Aorta (tissue), 5 donors: ENCODE measurements at regions not wholly inside any gene's neighbourhood (a gene's known extent, or its start where the extent isn't known, plus 50 kb on each side); places are given as distances from the start of the nearest gene placed in this dataset.

Experiments used
- ATAC-seq: fragments of 200-7000 bp; cut with Tn5 transposase; one replicate; pipeline ENCODE4 v1.9.1; 2022; ENCODE audit warnings: moderate library complexity; ENCODE audit not compliant: low FRiP score
- DNase-seq, 2 donors: peaks; one replicate each; pipeline ENCODE4 v3.0.0-alpha.2; 2020
- H3K27ac ChIP-seq, 2 donors: one replicate each; pipeline ENCODE4 v1.5.1; 2013; ENCODE audit warnings: low read length in 2 of 2, mild to moderate bottlenecking in 2 of 2, moderate library complexity in 2 of 2, control low read depth in 1 of 2, inconsistent platforms in 1 of 2, low read depth in 1 of 2
- H3K27me3 ChIP-seq, 2 donors: one replicate each; pipeline ENCODE4 v1.6.1; 2013; ENCODE audit warnings: control low read depth in 1 of 2, low read length in 1 of 2, mild to moderate bottlenecking in 1 of 2, moderate library complexity in 1 of 2; ENCODE audit not compliant: insufficient read depth in 2 of 2, control insufficient read depth in 1 of 2
- H3K36me3 ChIP-seq, 2 donors: one replicate each; pipeline ENCODE4 v1.6.1; 2013; ENCODE audit warnings: control low read depth in 1 of 2, low read length in 1 of 2, mild to moderate bottlenecking in 1 of 2; ENCODE audit not compliant: insufficient read depth in 2 of 2, control insufficient read depth in 1 of 2
- H3K4me1 ChIP-seq, 2 donors: one replicate each; pipeline ENCODE4 v1.6.1; 2013; ENCODE audit warnings: low read length in 2 of 2, control low read depth in 1 of 2, mild to moderate bottlenecking in 1 of 2, moderate library complexity in 1 of 2; ENCODE audit not compliant: insufficient read depth in 2 of 2, control insufficient read depth in 1 of 2
- H3K4me3 ChIP-seq, 2 donors: one replicate each; pipeline ENCODE4 v1.5.1; 2013; ENCODE audit warnings: low read length in 2 of 2, control low read depth in 1 of 2, mild to moderate bottlenecking in 1 of 2
- H3K9me3 ChIP-seq: one replicate; pipeline ENCODE4 v1.6.1; 2013; ENCODE audit warnings: mild to moderate bottlenecking, low read length; ENCODE audit not compliant: control insufficient read depth
- WGBS, 2 donors: extraction: QIAGEN DNeasy Blood & Tissue Kit; methylation state at CpG; one replicate each; pipeline ENCODE4 v1.1.7; 2013; 5-methylcytosine and 5-hydroxymethylcytosine counted together
- intact Hi-C, 2 donors: fragments of 100-400 bp; cut with DNase I; formaldehyde crosslinking; loops; one replicate each; pipeline versions ENCODE4 v1.14.2 to v1.15.0; 2022
- donor health status: healthy with polysubstance abuse.
- donor health status: Bipolar disorder and iron deficiency.
- donor health status: DM: no; HTN: no; CAD: no.
- donor health status: DM: no; HTN: no; CAD: no.
- donor health status: DM: yes; HTN: yes; CAD: no.

- DNase-seq (no peak), ATAC-seq (no peak)
- intact Hi-C loops, result no loop called here
- 74 to 79% methylated on average over 3 of the region's 3 CpGs for WGBS, 2 donors
- Histone ChIP-seq H3K4me1 (no peaks in the 10 kb centered on the region), H3K4me3 (no peak overlapping the region), H3K27me3 (no peaks in the 10 kb centered on the region), H3K9me3 (no peaks in the 10 kb centered on the region), H3K27ac (no peak overlapping the region), H3K36me3 (no peaks in the 10 kb centered on the region)
These were observed 735.4 kb upstream of the TMEM132C start for GRCh38 chr12:127531542-127531941.

GRCh38 chr12:127533353-127533752 lies 733.6 kb upstream of the TMEM132C start:
- H3K9me3 ChIP-seq, result no peaks in the 10 kb centered on the region
- DNase-seq (no peak), ATAC-seq (no peak)
- H3K4me1 ChIP-seq, result no peaks in the 10 kb centered on the region
- H3K27ac ChIP-seq, result no peak overlapping the region
- no peak overlapping the region for H3K4me3 ChIP-seq
- H3K36me3 ChIP-seq, result no peaks in the 10 kb centered on the region
- no peaks in the 10 kb centered on the region for H3K27me3 ChIP-seq
- intact Hi-C loops, result no loop called here

- H3K9me3 ChIP-seq, result no peaks in the 10 kb centered on the region
- ATAC-seq (no peak), DNase-seq (no peak)
- no peaks in the 10 kb centered on the region for H3K4me1 ChIP-seq
- no peak overlapping the region for H3K27ac ChIP-seq
- WGBS, 2 donors, result 59 to 79% methylated on average over 1 of the region's 1 CpG
- intact Hi-C loops, result no loop called here
- no peak overlapping the region for H3K4me3 ChIP-seq
- H3K27me3 ChIP-seq, result no peaks in the 10 kb centered on the region
- H3K36me3 ChIP-seq, result no peaks in the 10 kb centered on the region
These were observed 730.0 kb upstream of the TMEM132C start for GRCh38 chr12:127536833-127537428.

- DNase-seq (no peak), ATAC-seq (no peak)
- H3K36me3 ChIP-seq, result no peaks in the 10 kb centered on the region
- no peaks in the 10 kb centered on the region for H3K4me1 ChIP-seq
- no peaks in the 10 kb centered on the region for H3K27me3 ChIP-seq
- intact Hi-C loops, result no loop called here
- no peak overlapping the region for H3K4me3 ChIP-seq
- 68 to 71% methylated on average over 3 of the region's 3 CpGs for WGBS, 2 donors
- H3K9me3 ChIP-seq, result no peaks in the 10 kb centered on the region
- no peak overlapping the region for H3K27ac ChIP-seq
These were observed 728.7 kb upstream of the TMEM132C start for GRCh38 chr12:127538316-127538715.

GRCh38 chr12:127539226-127539858 lies 727.6 kb upstream of the TMEM132C start:
- H3K27ac ChIP-seq, result no peak overlapping the region
- H3K27me3 ChIP-seq, result no peaks in the 10 kb centered on the region
- H3K4me1 ChIP-seq, result no peaks in the 10 kb centered on the region
- no peaks in the 10 kb centered on the region for H3K9me3 ChIP-seq
- H3K36me3 ChIP-seq, result no peaks in the 10 kb centered on the region
- intact Hi-C loops, result no loop called here
- no peak overlapping the region for H3K4me3 ChIP-seq
- DNase-seq, result no peak
- 76 to 81% methylated on average over 12 of the region's 12 CpGs for WGBS, 2 donors
- ATAC-seq, result no peak

GRCh38 chr12:127542391-127542790 lies 724.6 kb upstream of the TMEM132C start:
- WGBS, 2 donors, result 44 to 57% methylated on average over 6 of the region's 6 CpGs
- Histone ChIP-seq H3K4me3 (no peak overlapping the region), H3K9me3 (no peaks in the 10 kb centered on the region), H3K27me3 (no peaks in the 10 kb centered on the region), H3K27ac (no peak overlapping the region), H3K36me3 (no peaks in the 10 kb centered on the region), H3K4me1 (no peaks in the 10 kb centered on the region)
- ATAC-seq, result no peak
- no peak for DNase-seq
- intact Hi-C loops, result no loop called here

- Histone ChIP-seq H3K27me3 (no peaks in the 10 kb centered on the region), H3K4me1 (no peaks in the 10 kb centered on the region), H3K4me3 (no peak overlapping the region), H3K36me3 (no peaks in the 10 kb centered on the region), H3K9me3 (no peaks in the 10 kb centered on the region), H3K27ac (no peak overlapping the region)
- ATAC-seq (no peak), DNase-seq (no peak)
- intact Hi-C loops, result no loop called here
- 96 to 97% methylated on average over 3 of the region's 3 CpGs for WGBS, 2 donors
These were observed 724.0 kb upstream of the TMEM132C start for GRCh38 chr12:127542931-127543330.

GRCh38 chr12:127546721-127547505 lies 720.1 kb upstream of the TMEM132C start:
- Histone ChIP-seq H3K4me1 (no peaks in the 10 kb centered on the region), H3K27me3 (no peaks in the 10 kb centered on the region), H3K27ac (no peak overlapping the region), H3K9me3 (peaks cover 2% of the 10 kb centered on the region), H3K36me3 (no peaks in the 10 kb centered on the region), H3K4me3 (no peak overlapping the region)
- intact Hi-C loops, result no loop called here
- no peak for ATAC-seq
- WGBS, 2 donors, result 91 to 92% methylated on average over 6 of the region's 6 CpGs
- DNase-seq, result no peak

GRCh38 chr12:127548123-127548553 lies 718.8 kb upstream of the TMEM132C start:
- no peaks in the 10 kb centered on the region for H3K4me1 ChIP-seq
- no peak overlapping the region for H3K27ac ChIP-seq
- no peaks in the 10 kb centered on the region for H3K27me3 ChIP-seq
- H3K9me3 ChIP-seq, result peaks cover 2% of the 10 kb centered on the region
- H3K36me3 ChIP-seq, result no peaks in the 10 kb centered on the region
- 53 to 58% methylated on average over 10 of the region's 10 CpGs for WGBS, 2 donors
- no peak overlapping the region for H3K4me3 ChIP-seq
- DNase-seq (no peak), ATAC-seq (no peak)
- intact Hi-C loops, result no loop called here
